ENCODE measurements at regions not wholly inside any gene's neighbourhood (a gene's known extent, or its start where the extent isn't known, plus 50 kb on each side); places are given as distances from the start of the nearest gene placed in this dataset.

- TF ChIP-seq, protein P1, sequence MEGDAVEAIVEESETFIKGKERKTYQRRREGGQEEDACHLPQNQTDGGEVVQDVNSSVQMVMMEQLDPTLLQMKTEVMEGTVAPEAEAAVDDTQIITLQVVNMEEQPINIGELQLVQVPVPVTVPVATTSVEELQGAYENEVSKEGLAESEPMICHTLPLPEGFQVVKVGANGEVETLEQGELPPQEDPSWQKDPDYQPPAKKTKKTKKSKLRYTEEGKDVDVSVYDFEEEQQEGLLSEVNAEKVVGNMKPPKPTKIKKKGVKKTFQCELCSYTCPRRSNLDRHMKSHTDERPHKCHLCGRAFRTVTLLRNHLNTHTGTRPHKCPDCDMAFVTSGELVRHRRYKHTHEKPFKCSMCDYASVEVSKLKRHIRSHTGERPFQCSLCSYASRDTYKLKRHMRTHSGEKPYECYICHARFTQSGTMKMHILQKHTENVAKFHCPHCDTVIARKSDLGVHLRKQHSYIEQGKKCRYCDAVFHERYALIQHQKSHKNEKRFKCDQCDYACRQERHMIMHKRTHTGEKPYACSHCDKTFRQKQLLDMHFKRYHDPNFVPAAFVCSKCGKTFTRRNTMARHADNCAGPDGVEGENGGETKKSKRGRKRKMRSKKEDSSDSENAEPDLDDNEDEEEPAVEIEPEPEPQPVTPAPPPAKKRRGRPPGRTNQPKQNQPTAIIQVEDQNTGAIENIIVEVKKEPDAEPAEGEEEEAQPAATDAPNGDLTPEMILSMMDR (IDR thresholded peaks at IDR 0.05) = no peak
- no peak for TF ChIP-seq POLR2A (IDR thresholded peaks at IDR 0.05)
Observed at GRCh38 chr15:70212286-70212962, 114.7 kb upstream of the TLE3 start.
